Rectal smooth muscle tissue (tissue), 1 donor: ENCODE measurements at regions not wholly inside any gene's neighbourhood (a gene's known extent, or its start where the extent isn't known, plus 50 kb on each side); places are given as distances from the start of the nearest gene placed in this dataset.
"Not testable (repeated sequence)": the region's sequence is repeated elsewhere in the genome, so short reads cannot be mapped to it uniquely, and the experiment has no call there.

Source experiments
- H3K27ac ChIP-seq: one replicate; pipeline ENCODE4 v1.7.0; 2013; ENCODE audit warnings: low read depth, low read length, inconsistent platforms
- H3K27me3 ChIP-seq: one replicate; pipeline ENCODE4 v1.7.0; 2013; ENCODE audit warnings: low read length; ENCODE audit not compliant: control insufficient read depth, insufficient read depth
- H3K36me3 ChIP-seq: one replicate; pipeline ENCODE4 v1.7.0; 2013; ENCODE audit warnings: low read length; ENCODE audit not compliant: control insufficient read depth, insufficient read depth
- H3K4me1 ChIP-seq: one replicate; pipeline ENCODE4 v1.7.0; 2013; ENCODE audit warnings: low read length; ENCODE audit not compliant: control insufficient read depth, insufficient read depth
- H3K4me3 ChIP-seq: one replicate; pipeline ENCODE4 v1.7.0; 2013; ENCODE audit warnings: low read length
- H3K9ac ChIP-seq: one replicate; pipeline ENCODE4 v1.7.0; 2013; ENCODE audit warnings: low read length

DNA sequence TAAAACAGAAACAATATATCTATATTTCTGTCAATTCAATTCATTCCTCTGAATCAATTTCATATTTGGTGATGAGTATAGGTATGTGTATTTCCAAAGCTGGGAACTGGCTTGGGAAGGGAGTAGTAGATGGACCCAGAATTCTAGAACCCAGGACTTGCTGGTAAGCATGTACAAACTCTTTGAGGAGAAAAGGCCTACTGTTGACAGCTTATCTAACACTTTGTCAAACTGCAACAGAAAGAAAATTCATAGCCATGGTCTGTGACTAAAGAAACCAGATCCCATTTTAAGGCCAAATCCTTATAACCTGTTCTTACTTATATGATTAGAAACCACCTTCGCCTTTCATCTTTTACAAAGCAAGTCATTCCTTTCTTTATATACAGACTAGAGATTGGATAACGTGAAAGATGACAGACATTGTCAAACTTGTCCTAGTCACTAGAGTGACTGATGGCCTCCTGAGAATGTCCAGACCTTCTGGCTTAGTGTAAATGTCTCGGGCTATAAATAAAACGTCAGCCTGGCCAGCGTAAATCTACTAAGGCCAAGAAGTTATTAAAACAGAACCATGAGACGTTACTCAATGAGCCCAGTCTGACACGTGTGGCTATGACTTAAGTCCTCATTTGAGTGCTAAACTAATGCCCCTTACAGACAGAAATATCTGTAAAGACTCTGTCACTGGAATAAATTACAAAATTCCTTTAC is 152.3 kb downstream of the ALDH8A1 start:
- Histone ChIP-seq H3K27me3 (no peaks in the 10 kb centered on the region), H3K36me3 (no peaks in the 10 kb centered on the region), H3K27ac (no peak overlapping the region), H3K9ac (no peak overlapping the region), H3K4me3 (no peak overlapping the region), H3K4me1 (no peaks in the 10 kb centered on the region)

DNA sequence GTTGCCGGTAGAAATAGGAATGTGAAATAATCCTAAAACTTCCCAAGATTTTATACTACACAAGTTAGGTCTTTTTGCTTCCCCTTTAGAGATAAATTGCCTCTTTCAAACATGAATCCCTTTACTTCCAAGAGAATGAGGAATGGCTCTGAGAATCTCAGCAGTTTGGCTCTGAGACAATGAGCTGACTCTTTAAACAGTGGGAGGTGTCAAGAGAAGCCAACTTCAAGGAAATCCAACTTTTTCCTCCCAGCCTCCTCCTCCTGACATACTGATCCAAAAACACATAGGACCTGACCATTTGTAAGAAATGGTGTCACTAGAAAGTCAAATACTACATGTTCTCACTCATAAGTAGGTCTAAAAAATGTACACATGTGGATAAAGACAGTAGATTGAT is 154.2 kb downstream of the ALDH8A1 start:
- Histone ChIP-seq H3K27me3 (no peaks in the 10 kb centered on the region), H3K4me3 (no peak overlapping the region), H3K36me3 (no peaks in the 10 kb centered on the region), H3K4me1 (no peaks in the 10 kb centered on the region), H3K27ac (no peak overlapping the region), H3K9ac (no peak overlapping the region)

GRCh38 chr6:134795001-134795400 is 154.9 kb downstream of the ALDH8A1 start:
- H3K4me3 ChIP-seq, result no peak overlapping the region
- no peaks in the 10 kb centered on the region for H3K36me3 ChIP-seq
- no peaks in the 10 kb centered on the region for H3K4me1 ChIP-seq
- H3K27ac ChIP-seq, result no peak overlapping the region
- no peak overlapping the region for H3K9ac ChIP-seq
- no peaks in the 10 kb centered on the region for H3K27me3 ChIP-seq

DNA sequence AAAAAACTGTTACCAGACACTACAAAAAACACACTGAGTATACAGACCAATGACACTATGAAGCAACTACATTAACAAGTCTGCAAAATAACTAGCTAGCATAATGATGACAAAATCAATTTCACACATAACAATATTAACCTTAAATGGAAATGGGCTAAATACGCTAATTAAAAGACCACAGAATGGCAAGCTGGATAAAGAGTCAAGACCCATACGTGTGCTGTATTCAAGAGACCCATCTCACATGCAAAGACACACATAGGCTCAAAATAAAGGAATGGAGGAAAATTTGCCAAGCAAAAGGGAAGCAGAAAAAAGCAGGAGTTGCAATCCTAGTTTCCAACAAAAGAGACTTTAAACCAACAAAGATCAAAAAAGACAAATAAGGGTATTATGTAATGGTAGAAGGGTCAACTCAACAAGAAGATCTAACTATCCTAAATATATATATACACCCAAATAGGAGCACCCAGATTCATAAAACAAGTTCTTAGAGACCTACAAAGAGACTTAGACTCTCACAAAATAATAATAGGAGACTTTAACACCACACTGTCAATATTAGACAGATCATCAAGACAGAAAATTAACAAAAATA is 158.6 kb downstream of the ALDH8A1 start:
- H3K4me1 ChIP-seq, result not testable (repeated sequence)

GRCh38 chr6:134787261-134787877 is 162.5 kb downstream of the ALDH8A1 start:
- Histone ChIP-seq H3K4me1 (no peaks in the 10 kb centered on the region), H3K27me3 (no peaks in the 10 kb centered on the region), H3K27ac (no peak overlapping the region), H3K36me3 (no peaks in the 10 kb centered on the region), H3K9ac (no peak overlapping the region), H3K4me3 (no peak overlapping the region)

More for the DNA sequence above, 158.6 kb downstream of the ALDH8A1 start:
- not testable (repeated sequence) for H3K9ac ChIP-seq, H3K27me3 ChIP-seq, H3K4me3 ChIP-seq, H3K27ac ChIP-seq, H3K36me3 ChIP-seq

GRCh38 chr6:134784336-134784735 is 165.6 kb downstream of the ALDH8A1 start:
- Histone ChIP-seq H3K27me3 (no peaks in the 10 kb centered on the region), H3K27ac (no peak overlapping the region), H3K4me1 (no peaks in the 10 kb centered on the region), H3K36me3 (no peaks in the 10 kb centered on the region), H3K9ac (no peak overlapping the region), H3K4me3 (no peak overlapping the region)

GRCh38 chr6:134778431-134778830 is 171.5 kb downstream of the ALDH8A1 start:
- Histone ChIP-seq H3K36me3 (no peaks in the 10 kb centered on the region), H3K27me3 (no peaks in the 10 kb centered on the region), H3K27ac (no peak overlapping the region)

DNA sequence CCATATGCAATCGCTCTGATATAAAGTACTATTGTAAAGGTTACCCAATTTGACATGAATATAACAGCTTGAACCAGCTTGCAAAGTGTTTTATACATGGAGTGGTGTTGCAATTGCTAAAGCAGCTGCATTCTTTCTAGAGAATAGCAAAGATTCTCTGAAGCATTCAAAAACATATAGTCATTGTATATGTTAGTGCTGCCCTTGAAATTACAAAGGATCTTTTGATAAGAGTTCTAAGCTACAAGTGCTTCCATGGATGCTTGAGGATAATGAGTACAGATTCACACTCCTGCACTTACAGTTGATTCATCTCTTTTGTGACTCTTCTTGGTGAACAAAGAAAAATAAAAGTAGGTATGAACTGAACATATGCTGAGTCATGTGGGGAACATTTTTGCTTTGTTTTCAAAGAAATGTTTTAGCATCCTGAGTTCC is 175.7 kb downstream of the ALDH8A1 start:
- Histone ChIP-seq H3K4me3 (no peak overlapping the region), H3K36me3 (no peaks in the 10 kb centered on the region), H3K9ac (no peak overlapping the region), H3K27ac (no peak overlapping the region), H3K4me1 (no peaks in the 10 kb centered on the region), H3K27me3 (no peaks in the 10 kb centered on the region)

More at GRCh38 chr6:134778431-134778830, 171.5 kb downstream of the ALDH8A1 start:
- H3K9ac ChIP-seq, result no peak overlapping the region
- no peaks in the 10 kb centered on the region for H3K4me1 ChIP-seq
- no peak overlapping the region for H3K4me3 ChIP-seq

- Histone ChIP-seq H3K4me1 (no peaks in the 10 kb centered on the region), H3K36me3 (no peaks in the 10 kb centered on the region)
Observed at GRCh38 chr6:134772671-134773360, 177.1 kb downstream of the ALDH8A1 start.

GRCh38 chr6:134768931-134769330 is 181.0 kb downstream of the ALDH8A1 start:
- no peaks in the 10 kb centered on the region for H3K4me1 ChIP-seq
- H3K36me3 ChIP-seq, result no peaks in the 10 kb centered on the region

More at GRCh38 chr6:134772671-134773360, 177.1 kb downstream of the ALDH8A1 start:
- Histone ChIP-seq H3K27ac (no peak overlapping the region), H3K9ac (no peak overlapping the region), H3K4me3 (no peak overlapping the region), H3K27me3 (no peaks in the 10 kb centered on the region)

DNA sequence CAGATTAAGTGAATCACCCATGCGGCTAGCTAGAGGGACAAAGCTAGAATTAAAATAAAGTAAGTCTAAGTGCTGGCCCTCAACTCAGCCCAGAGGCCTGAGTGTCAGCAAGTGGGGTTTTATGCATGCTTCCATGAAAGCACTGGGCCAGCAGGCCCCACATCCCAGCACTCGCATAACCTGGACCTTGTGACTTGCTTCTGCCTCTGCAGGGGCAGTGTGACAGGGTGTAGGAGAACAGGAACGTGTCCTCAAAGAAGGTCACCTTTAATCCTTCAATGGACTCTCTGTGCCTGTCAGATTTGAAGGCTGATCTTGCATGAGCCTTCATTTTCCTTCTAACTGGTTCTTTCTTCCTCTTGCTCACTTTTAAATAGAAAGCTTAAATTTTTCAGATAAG is 183.4 kb downstream of the ALDH8A1 start:
- Histone ChIP-seq H3K4me1 (no peaks in the 10 kb centered on the region), H3K27ac (no peak overlapping the region), H3K36me3 (no peaks in the 10 kb centered on the region), H3K4me3 (no peak overlapping the region), H3K9ac (no peak overlapping the region), H3K27me3 (no peaks in the 10 kb centered on the region)

More at GRCh38 chr6:134768931-134769330, 181.0 kb downstream of the ALDH8A1 start:
- no peak overlapping the region for H3K4me3 ChIP-seq
- no peak overlapping the region for H3K9ac ChIP-seq
- H3K27me3 ChIP-seq, result no peaks in the 10 kb centered on the region
- H3K27ac ChIP-seq, result no peak overlapping the region

DNA sequence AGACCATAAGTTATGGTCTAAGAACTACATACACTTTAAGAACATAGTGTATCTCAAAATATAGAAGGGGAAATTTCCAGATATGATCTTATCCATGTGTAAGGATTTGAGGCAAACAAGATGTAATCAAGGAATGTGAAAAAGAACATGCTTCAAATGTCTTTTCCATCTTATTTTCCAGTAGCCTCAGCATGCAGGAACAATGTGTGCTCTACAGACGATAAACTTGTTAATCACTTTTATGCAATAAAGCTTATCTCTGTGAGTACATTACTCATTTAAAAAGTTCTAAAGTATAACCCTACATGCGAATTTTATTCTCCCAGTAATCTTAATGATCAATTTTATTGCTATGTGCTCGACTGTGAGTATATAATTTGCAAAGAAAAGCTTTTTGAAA is 185.2 kb downstream of the ALDH8A1 start:
- no peaks in the 10 kb centered on the region for H3K36me3 ChIP-seq
- no peaks in the 10 kb centered on the region for H3K4me1 ChIP-seq
- H3K9ac ChIP-seq, result no peak overlapping the region
- H3K27ac ChIP-seq, result no peak overlapping the region
- no peak overlapping the region for H3K4me3 ChIP-seq
- no peaks in the 10 kb centered on the region for H3K27me3 ChIP-seq
